ENCODE measurements at regions not wholly inside any gene's neighbourhood (a gene's known extent, or its start where the extent isn't known, plus 50 kb on each side); places are given as distances from the start of the nearest gene placed in this dataset.

DNA sequence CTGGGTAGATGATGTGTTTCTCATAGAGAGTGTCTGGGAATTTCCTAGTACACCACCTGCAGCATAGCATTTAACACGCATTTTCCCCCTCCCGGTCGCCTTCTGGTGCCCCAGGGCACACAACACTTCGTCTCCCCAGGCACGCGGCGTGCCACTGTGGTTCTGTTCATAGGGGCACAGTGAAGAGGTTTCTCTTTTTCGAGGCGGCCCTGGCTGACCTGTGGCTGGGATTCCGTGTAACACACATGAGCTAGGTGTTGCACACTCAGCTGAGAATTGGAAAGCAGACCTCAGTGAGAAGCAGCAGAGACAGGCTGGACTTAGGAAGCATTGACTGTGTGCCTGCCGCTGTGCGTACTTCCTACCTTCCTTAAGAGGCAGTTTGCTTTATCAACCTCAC, 214.3 kb upstream of the SHH start:
- DNase-seq (no peak), ATAC-seq (no peak)
- Histone ChIP-seq H3K27ac (ENCODE audit: low read length) (no peak overlapping the region), H3K27me3 (ENCODE audit: control insufficient read depth, insufficient read depth) (no peaks in the 10 kb centered on the region), H3K4me3 (ENCODE audit: low read length) (no peak overlapping the region), H3K4me1 (ENCODE audit: control insufficient read depth, insufficient read depth, low read length) (no peaks in the 10 kb centered on the region), H3K9me3 (ENCODE audit: control insufficient read depth, low read length) (no peaks in the 10 kb centered on the region)
- intact Hi-C loops (cut with DNase I), result no loop called here
- WGBS, result 77% methylated on average over 12 of the region's 12 CpGs

DNA sequence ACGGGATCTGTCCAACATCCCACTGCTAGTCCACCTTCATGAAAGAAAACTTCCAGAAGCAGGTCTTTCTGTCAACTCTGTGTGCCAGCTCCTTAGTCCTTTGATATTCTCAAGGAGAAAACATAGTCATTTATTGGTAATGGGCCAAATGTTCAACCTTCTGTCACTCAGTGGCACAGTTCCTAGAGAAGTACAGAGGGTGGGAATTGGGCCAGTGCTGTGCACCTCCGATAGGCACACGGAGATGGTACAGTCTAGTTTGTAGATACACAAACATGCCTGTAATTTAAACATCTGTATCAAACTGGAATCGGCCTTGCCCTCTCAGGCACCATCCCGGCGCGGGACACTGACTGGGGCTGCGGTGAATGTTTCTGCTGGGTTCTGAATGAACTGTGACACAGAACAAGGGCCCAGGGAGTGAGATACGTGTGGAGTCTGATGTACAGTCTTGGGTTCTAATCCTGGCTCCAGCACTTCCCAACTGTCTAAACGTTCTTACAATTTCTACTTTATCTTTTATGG, 213.9 kb upstream of the SHH start:
- H3K4me1 ChIP-seq (ENCODE audit: control insufficient read depth, insufficient read depth, low read length), result no peaks in the 10 kb centered on the region
- H3K27me3 ChIP-seq (ENCODE audit: control insufficient read depth, insufficient read depth), result no peaks in the 10 kb centered on the region
- H3K9me3 ChIP-seq (ENCODE audit: control insufficient read depth, low read length), result no peaks in the 10 kb centered on the region
- 87% methylated on average over 10 of the region's 10 CpGs for WGBS
- ATAC-seq (no peak), DNase-seq (no peak)
- H3K4me3 ChIP-seq (ENCODE audit: low read length), result no peak overlapping the region
- no peak overlapping the region for H3K27ac ChIP-seq (ENCODE audit: low read length)
- intact Hi-C loops (cut with DNase I), result no loop called here

DNA sequence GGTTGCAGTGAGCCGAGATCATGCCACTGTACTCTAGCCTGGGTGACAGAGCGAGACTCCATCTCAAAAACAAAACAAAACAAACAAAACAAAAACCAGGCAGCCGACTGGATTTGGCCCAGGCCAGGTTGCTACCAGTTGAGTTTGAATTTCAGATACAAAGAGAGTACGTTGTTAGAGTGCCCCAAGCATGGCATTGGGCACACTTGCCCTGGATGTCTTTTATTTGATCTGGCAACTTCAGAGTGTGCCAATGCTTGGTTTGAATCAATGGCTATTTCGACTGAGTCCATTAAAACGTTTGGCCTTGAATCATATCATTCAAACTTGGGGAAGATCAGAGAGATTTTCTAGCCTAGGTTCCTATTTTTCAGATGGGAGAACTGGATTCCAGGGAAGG, 213.4 kb upstream of the SHH start:
- intact Hi-C loops (cut with DNase I), result no loop called here
- DNase-seq, result peak in 1 of 3 donors; percentile 16
- Histone ChIP-seq H3K27ac (ENCODE audit: low read length) (no peak overlapping the region), H3K4me1 (ENCODE audit: control insufficient read depth, insufficient read depth, low read length) (no peaks in the 10 kb centered on the region), H3K27me3 (ENCODE audit: control insufficient read depth, insufficient read depth) (no peaks in the 10 kb centered on the region), H3K4me3 (ENCODE audit: low read length) (no peak overlapping the region), H3K9me3 (ENCODE audit: control insufficient read depth, low read length) (no peaks in the 10 kb centered on the region)
- WGBS, result 84% methylated on average over 6 of the region's 6 CpGs
- ATAC-seq, result no peak

DNA sequence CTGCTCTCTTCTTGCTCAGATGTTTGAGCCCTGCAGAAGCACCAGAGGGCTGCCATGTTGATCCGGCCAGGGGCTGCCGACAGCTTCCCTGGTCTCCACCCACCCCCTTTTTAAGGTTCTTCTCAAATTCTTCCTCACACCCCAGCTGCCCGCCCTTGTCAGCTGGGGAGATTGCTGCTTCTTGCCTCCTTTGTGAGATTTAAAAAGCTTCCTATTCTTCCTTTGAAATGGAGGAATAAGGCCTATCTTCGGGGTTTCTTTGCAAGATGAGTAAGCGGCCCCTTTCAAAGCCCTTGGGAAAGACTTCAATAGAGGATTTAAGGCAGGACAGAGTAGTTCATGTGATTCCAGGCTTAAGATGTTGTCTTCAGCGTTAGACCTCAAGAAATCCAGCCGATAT, 211.9 kb upstream of the SHH start:
- intact Hi-C loops (cut with DNase I), result no loop called here
- no peaks in the 10 kb centered on the region for H3K27me3 ChIP-seq (ENCODE audit: control insufficient read depth, insufficient read depth)
- no peaks in the 10 kb centered on the region for H3K4me1 ChIP-seq (ENCODE audit: control insufficient read depth, insufficient read depth, low read length)
- whole genome bisulfite sequencing, result 82% methylated on average over 7 of the region's 7 CpGs
- H3K4me3 ChIP-seq (ENCODE audit: low read length), result no peak overlapping the region
- DNase-seq, result no peak
- no peak for ATAC-seq
- no peak overlapping the region for H3K27ac ChIP-seq (ENCODE audit: low read length)
- no peaks in the 10 kb centered on the region for H3K9me3 ChIP-seq (ENCODE audit: control insufficient read depth, low read length)

DNA sequence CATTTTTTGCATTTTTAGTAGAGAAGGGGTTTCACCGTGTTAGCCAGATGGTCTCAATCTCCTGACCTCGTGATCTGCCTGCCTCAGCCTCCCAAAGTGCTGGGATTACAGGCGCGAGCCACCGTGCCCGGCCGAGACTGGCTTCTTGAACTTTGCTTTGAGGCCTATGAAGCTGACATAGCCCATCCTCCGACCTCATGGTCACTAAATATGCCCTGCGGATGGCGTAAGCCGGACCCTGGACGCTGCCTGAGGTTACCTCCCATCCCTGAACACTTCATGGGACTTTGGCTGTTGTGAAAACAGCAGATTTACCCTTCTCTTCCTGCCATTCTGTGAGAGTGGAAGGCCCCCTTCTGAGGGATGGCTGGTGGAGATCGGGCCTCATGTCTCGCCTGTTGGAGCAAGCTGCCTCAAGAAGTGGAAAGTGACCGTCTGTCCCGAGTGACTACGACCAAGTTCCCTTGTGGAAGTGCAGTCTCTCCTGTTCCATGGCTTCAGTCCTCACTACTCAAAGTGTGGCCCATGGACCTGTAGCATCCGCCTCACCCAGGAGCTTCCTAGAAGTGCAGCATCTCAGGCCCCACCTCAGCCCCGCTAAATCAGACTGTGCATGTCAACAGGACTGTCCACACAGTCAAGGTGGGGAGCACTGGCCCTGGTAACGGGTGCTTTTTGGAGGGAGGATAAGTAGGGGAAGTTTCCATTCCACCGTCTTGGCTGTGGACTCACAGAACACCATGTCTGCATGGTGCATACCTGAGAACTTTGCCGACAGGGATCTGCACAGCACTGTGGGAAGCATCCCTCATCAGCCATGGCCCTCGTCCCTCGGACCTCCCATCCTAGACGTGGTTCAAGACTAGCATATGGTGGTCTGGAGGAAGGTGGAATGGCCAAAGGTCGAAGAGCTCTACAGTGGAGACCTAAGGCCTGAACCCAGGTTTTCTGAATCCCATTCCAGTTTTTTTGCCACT, 210.5 kb upstream of the SHH start:
- no peak overlapping the region for H3K4me3 ChIP-seq (ENCODE audit: low read length)
- DNase-seq, result peak in 1 of 3 donors; percentile 7
- no peak for ATAC-seq
- intact Hi-C loops (cut with DNase I), result no loop called here
- H3K27ac ChIP-seq (ENCODE audit: low read length), result no peak overlapping the region
- no peaks in the 10 kb centered on the region for H3K9me3 ChIP-seq (ENCODE audit: control insufficient read depth, low read length)
- H3K4me1 ChIP-seq (ENCODE audit: control insufficient read depth, insufficient read depth, low read length), result no peaks in the 10 kb centered on the region
- H3K27me3 ChIP-seq (ENCODE audit: control insufficient read depth, insufficient read depth), result no peaks in the 10 kb centered on the region
- WGBS, result 81% methylated on average over 26 of the region's 26 CpGs

DNA sequence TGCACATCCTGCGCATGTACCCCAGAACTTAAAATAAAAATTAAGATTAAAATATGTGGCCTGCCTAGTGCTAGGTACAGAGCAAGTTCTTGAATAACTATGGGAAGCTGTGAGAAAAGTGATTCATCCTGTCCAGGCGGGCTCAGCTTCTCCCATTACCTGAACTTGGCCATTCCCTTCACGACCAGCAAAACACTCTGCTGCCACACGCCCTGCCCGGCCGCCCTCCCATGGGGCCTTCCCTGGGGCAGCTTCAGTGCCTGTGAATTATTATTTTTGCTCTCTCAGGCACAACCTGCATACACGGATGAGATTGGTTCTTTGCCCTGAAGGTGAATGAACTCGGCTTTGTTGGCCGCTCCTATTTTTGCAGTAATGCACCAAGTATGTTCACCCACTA, 209.2 kb upstream of the SHH start:
- intact Hi-C loops (cut with DNase I), result no loop called here
- DNase-seq (peak in 1 of 3 donors; percentile 8), ATAC-seq (no peak)
- WGBS, result 87% methylated on average over 9 of the region's 9 CpGs
- Histone ChIP-seq H3K9me3 (ENCODE audit: control insufficient read depth, low read length) (no peaks in the 10 kb centered on the region), H3K4me3 (ENCODE audit: low read length) (no peak overlapping the region), H3K4me1 (ENCODE audit: control insufficient read depth, insufficient read depth, low read length) (no peaks in the 10 kb centered on the region), H3K27ac (ENCODE audit: low read length) (no peak overlapping the region), H3K27me3 (ENCODE audit: control insufficient read depth, insufficient read depth) (no peaks in the 10 kb centered on the region)

DNA sequence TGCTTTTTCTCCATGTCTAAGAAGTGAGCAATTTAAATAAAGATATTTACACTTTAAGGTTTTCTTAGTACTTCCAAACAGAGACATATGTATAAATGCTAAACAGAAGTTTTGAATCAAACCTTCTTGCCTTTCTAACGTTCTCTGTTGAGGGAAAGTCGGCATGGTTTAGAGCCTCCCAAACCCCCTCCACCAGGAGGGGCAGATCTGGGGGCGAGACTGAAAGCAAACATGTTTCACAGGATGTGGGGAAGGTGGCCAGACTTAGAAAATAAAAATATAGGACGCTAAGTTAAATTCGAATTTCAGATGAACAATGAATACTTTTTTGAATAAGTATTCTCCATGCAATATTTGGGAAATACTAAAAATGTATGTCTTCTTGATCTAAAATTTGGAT, 208.3 kb upstream of the SHH start:
- H3K27me3 ChIP-seq (ENCODE audit: control insufficient read depth, insufficient read depth), result no peaks in the 10 kb centered on the region
- intact Hi-C loops (cut with DNase I), result no loop called here
- H3K9me3 ChIP-seq (ENCODE audit: control insufficient read depth, low read length), result no peaks in the 10 kb centered on the region
- ATAC-seq (no peak), DNase-seq (no peak)
- no peaks in the 10 kb centered on the region for H3K4me1 ChIP-seq (ENCODE audit: control insufficient read depth, insufficient read depth, low read length)
- WGBS, result 74% methylated on average over 5 of the region's 5 CpGs
- H3K4me3 ChIP-seq (ENCODE audit: low read length), result no peak overlapping the region
- no peak overlapping the region for H3K27ac ChIP-seq (ENCODE audit: low read length)

DNA sequence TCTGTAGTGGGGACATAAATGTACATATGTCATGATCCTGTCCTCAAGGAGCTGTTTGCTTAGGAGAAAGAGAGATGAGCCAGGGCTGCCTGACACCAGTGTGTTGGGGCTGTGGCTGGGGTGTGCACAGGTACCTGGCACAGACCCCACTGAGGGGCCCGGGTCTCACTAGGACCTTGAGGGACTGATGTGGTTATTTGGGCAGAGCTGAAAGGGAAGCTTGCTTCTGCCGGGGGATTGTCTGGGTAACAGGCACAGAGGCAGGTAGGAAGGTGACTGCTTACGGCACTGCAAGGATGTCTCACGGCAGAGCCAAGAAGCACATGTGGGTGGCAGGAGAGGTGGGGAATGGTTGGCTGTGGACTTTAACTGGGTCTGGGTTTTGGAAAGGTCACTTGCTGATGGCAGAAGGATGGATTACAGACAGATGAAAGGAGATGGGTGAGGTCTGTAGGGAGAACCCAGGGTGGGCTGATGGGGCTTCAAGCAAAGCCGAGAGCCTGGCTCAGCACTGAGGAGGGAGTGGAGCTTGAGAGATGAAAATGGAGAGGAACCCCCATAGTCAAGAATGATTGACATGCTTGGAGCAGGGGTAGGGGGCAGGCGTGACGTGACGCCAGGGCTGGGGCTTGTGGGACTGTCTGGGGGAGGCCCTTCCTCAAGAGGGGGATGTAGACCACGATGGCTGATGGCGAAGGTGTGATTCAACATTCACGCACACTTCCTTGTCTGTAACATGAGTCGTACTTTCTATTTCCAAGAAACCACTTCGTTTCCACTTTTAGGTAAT, 207.7 kb upstream of the SHH start:
- ATAC-seq (no peak), DNase-seq (peak in 1 of 3 donors; percentile 21)
- Histone ChIP-seq H3K4me3 (ENCODE audit: low read length) (no peak overlapping the region), H3K27me3 (ENCODE audit: control insufficient read depth, insufficient read depth) (no peaks in the 10 kb centered on the region), H3K4me1 (ENCODE audit: control insufficient read depth, insufficient read depth, low read length) (no peaks in the 10 kb centered on the region), H3K9me3 (ENCODE audit: control insufficient read depth, low read length) (no peaks in the 10 kb centered on the region), H3K27ac (ENCODE audit: low read length) (no peak overlapping the region)
- intact Hi-C loops (cut with DNase I), result no loop called here
- WGBS, result 86% methylated on average over 13 of the region's 13 CpGs

DNA sequence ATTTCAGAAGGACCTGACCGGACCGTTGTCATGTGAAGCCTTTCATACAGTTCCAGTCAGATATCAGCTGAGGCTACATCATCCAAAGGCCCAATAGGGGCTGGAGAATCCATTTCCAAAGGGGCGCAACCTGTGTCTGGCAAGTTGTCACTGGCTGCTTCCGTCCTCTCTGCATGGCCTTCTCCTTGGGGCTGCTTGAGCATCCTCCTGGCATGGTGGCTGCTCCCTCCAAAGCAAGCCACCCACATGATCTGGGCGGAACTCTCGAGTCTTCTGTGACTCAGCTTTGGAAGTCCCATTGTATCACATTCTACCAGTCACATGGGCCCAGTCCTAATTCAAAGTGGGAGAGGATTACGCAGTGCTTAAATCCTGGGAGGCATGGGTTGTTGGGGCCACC, 207.0 kb upstream of the SHH start:
- 93% methylated on average over 7 of the region's 7 CpGs for WGBS

DNA sequence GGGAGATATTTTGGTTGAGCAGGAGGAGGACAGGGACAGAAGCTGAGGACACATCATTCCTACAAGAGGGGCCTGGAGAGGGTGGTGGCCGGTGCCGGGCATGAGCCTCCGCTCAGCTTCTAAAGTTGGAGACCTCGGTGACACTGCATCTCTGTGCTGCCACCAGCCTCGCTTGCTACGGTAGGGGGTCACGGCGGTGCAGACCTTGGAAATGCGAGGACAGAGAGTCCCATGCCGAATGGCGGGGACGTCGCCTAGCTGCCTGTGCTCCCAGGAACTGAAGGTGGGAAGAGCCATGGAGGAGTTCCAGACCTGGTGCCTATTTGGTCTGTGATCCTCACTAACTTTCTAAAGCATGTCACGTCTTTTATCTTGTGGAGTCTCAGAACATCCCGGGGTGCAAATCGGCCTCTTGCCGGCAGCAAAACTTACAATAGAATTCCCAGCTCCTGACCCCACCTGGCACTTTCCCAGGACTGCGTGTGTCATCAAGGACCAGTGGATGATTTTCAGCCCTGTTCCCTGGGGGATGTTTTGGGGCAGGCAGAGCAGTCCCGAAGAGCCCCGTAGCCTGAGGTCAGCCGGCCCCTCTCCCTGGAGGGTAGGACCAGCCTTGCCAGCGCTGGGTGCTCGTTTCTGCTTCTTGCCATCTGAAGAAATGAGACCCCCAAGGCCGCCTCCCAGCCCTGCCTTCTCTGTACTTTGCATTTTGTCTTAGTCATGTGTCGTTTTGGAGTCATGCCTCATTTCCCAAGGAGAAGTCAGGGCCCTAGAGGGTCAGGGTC, 205.8 kb upstream of the SHH start:
- DNase-seq, result peak in 1 of 3 donors; percentile 7
- 83% methylated on average over 25 of the region's 25 CpGs for WGBS

More for the DNA sequence above, 207.0 kb upstream of the SHH start:
- DNase-seq (no peak), ATAC-seq (no peak)
- no peak overlapping the region for H3K27ac ChIP-seq (ENCODE audit: low read length)
- no peak overlapping the region for H3K4me3 ChIP-seq (ENCODE audit: low read length)
- intact Hi-C loops (cut with DNase I), result no loop called here
- H3K4me1 ChIP-seq (ENCODE audit: control insufficient read depth, insufficient read depth, low read length), result no peaks in the 10 kb centered on the region
- no peaks in the 10 kb centered on the region for H3K9me3 ChIP-seq (ENCODE audit: control insufficient read depth, low read length)
- no peaks in the 10 kb centered on the region for H3K27me3 ChIP-seq (ENCODE audit: control insufficient read depth, insufficient read depth)

More for the DNA sequence above, 205.8 kb upstream of the SHH start:
- H3K9me3 ChIP-seq (ENCODE audit: control insufficient read depth, low read length), result no peaks in the 10 kb centered on the region
- no peaks in the 10 kb centered on the region for H3K27me3 ChIP-seq (ENCODE audit: control insufficient read depth, insufficient read depth)
- intact Hi-C loops (cut with DNase I), result no loop called here
- no peaks in the 10 kb centered on the region for H3K4me1 ChIP-seq (ENCODE audit: control insufficient read depth, insufficient read depth, low read length)
- H3K27ac ChIP-seq (ENCODE audit: low read length), result no peak overlapping the region
- no peak overlapping the region for H3K4me3 ChIP-seq (ENCODE audit: low read length)
- ATAC-seq, result no peak
